ENCODE measurements at regions not wholly inside any gene's neighbourhood (a gene's known extent, or its start where the extent isn't known, plus 50 kb on each side); places are given as distances from the start of the nearest gene placed in this dataset.

DNA sequence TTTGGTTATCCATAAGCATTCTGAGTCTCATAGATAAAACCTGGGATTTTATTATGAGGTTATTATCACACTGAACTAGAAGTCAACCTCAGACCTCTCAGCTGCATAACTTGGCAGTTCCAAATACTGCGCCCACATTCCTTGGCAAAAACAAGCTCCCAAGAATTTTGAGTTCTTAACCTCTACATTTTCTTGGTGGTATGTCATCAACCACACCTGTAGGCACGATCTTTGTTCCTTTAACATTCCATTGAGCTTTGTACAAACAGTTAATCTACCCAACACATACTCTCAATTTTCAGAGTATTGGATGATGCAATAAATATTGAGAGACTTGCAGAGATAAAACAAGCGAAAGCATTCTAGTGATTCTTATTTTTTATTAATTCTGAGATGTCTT lies 371.8 kb upstream of the PRICKLE1 start:
- DNase-seq (ENCODE audit: low spot score): peak; percentile 99

DNA sequence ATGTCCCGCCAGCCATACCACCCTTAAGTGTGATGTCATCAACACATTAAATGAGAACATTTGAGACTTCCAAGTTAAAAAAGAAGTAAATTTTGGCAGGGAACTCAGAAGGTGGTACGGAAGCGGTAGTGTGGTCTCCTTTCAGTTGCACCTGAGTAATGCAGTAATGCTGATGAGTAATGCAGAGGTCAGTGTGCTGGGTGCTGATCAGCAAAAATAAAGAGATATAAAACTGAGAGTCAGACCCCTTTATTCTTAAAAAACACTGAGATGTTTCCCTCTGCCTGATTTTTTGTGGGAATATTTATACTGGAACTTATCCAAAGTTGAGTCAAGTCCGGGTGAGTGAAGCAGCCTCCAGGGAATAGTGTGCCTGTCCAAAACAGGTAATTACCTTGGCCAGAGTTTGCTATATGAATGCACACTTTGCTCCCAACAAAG lies 370.6 kb upstream of the PRICKLE1 start:
- peak; percentile 96 for DNase-seq (ENCODE audit: low spot score)

DNA sequence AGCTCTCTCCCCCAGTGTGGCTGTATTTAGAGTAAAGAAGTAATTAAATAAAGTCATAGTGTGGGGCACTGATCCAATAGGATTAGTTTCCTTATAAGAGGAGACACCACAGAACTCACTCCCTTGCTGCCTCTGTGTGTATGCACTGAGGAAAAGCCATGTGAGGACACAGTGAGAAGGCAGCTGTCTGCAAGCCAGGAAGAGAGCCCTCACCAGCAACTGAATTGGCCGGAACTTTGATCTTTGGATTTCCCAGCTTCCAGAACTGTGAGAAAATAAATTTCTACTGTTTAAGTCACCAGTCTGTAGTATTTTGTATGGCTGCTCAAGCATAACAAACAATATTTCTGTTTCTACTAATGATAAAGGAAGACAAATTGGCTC lies 368.7 kb upstream of the PRICKLE1 start:
- DNase-seq (ENCODE audit: low spot score): peak; percentile 83

DNA sequence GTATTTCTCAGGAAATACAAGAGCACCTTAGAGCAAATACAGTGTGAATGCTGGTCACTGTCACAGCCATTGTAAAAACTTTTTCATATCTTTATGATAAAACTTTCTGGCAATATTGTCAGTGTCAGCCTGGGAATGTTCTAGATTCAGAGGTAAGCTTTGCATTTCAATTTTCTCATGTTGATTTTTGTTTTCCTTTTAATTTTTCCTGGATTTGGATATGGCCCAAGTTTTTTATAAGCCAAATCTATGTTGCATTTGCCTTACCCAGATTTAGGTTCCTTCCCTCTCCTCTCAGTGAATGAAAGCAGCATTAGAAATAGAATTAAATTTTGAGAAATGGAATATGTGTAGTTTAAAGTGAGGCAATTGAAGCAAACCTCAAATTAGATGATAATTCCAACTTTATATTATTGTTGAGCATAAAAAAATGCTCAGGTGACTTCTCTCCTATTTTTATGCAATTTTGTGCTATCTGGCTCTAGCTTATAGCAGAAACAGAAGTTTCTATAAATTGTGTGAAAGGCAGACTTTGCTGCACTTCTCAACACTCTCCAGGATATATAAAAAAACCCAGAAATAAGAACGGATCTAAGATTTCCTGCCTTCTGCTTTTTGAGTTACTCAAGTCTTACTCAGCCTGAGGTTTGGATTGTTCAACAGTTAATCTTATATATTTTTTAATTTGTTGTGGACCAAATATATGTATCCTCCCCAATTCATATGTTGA lies 368.2 kb upstream of the PRICKLE1 start:
- no peak for DNase-seq (ENCODE audit: low spot score)

DNA sequence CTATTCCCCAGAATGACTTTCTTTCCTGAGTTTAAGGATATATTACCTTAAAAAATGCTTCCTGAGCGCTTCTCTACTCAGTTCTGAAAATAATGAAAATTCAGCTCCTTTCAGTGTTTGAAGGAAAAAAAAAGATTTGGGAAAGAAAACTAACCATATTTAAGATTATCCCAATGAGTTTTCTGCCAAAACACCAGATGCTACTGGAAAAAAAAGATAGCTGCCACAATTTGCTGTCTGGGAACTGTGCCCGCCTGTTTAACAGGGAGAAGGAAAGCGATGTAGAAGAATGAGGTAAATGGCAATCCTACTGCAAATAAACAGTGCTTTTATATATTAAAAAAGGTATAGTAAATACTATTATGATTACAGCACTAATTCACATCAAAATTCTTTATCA lies 367.6 kb upstream of the PRICKLE1 start:
- no peak for DNase-seq (ENCODE audit: low spot score)

DNA sequence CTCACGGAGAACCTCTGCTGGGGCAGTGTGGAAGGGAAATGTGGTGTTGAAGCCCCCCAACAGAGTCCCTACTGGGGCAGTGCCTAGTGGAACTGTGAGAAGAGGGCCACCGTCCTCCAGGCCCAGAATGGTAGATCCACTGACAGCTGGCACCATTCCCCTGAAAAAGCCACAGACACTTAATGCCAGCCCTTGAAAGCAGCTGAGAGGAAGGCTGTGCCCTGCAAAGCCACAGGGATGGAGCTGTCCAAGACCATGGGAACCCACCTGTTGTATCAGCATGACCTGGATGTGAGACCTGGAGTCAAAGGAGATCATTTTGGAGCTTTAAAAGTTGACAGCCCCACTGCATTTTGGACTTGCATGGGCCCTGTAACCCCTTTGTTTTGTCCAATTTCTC lies 363.5 kb upstream of the PRICKLE1 start:
- no peak for DNase-seq (ENCODE audit: low spot score)

DNA sequence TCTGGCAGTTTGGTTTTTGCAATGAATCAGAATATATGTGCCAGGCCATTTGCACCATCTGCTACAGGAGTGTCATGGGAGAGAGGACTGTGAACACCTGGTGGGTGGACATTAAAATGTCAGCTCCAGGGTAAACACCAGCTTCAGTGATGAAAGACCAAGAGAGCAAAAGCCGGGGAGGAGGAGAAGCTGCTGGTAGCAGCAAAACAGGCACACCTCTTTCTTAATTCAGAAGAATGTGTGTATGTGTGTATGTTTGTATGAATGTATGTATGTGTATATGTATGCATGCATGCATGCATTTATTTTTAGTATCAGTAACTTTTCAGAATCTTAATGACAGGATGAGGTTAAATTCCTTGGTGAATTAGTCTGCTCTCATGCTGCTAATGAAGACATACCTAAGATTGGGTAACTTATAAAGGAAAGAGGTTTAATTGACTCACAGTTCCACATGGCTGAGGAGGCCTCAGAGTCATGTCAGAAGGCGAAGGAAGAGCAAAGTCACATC lies 357.4 kb upstream of the PRICKLE1 start:
- peak; percentile 59 for DNase-seq (ENCODE audit: low spot score)

DNA sequence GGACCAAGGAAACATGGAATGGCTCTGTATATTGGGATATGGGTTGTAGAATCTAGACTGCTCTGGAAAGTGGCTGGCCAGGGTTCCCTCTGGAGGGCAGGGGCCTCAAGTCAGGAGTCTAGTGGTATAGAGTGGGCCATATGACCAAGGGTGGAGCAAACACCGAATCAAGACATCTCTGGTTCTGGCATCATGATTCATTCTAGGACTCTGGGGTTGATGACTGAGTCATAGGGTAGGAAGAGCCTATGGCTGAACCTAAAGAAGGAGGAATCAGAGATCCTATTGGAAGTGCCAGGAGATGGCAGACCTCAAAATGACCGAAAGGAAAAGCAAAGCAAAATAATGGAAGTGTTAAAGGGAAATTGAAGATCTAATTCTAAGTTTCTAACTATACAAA lies 356.4 kb upstream of the PRICKLE1 start:
- DNase-seq (ENCODE audit: low spot score): no peak

DNA sequence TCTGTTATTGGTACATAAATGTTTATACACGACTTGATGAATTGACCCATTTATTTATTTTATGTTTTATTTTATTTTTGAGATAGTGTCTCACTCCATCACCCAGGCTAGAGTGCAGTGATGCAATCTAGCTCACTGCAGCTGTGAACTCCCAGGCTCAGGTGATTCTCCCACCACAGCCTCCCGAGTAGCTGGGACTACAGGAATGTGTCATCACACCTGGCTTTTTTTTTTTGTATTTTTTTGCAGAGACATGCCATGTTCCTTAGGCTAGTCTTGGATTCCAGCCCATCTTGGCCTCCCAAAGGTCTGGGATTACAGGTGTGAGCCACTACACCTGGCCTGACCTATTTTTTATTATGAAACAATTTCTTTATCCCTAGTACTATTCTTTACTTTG lies 355.0 kb upstream of the PRICKLE1 start:
- DNase-seq (ENCODE audit: low spot score): no peak

DNA sequence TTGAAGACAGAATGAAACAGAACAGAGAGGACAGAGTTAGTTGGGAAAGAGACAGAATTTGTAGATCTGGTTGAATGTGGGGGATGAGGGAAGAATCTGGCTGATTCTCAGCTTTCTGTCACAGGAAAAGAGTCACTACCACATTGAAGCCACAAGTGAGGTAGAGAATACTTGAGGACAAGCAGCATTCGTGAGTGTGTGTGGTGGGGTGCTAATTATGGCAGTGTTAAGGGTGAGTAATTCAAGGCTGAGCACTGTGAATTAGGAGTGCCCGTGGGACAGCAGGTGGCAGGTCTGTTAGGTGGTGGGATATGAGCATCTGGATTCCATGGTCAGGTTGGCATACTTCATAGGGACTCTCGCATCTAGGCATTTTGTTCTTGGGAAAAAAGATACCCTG lies 347.4 kb upstream of the PRICKLE1 start:
- peak; percentile 38 for DNase-seq (ENCODE audit: low spot score)

DNA sequence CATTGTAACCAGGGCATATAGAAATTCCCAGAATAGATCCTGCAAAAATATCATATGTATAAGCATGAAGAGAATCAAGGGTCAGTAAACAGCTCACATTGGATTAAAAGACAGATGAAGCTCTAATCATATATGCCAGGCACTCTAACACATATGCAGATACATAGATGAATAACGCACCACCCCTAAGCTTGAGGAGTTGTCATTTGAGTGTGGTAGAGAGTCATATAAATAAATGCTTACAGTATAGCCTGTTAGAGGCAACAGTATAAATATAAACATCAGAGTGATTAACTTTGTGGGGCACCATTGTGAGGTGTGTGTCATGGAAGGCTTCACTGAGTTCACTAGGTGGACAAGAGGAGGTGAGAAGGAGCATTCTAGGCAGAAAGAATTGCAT lies 346.7 kb upstream of the PRICKLE1 start:
- no peak for DNase-seq (ENCODE audit: low spot score)

DNA sequence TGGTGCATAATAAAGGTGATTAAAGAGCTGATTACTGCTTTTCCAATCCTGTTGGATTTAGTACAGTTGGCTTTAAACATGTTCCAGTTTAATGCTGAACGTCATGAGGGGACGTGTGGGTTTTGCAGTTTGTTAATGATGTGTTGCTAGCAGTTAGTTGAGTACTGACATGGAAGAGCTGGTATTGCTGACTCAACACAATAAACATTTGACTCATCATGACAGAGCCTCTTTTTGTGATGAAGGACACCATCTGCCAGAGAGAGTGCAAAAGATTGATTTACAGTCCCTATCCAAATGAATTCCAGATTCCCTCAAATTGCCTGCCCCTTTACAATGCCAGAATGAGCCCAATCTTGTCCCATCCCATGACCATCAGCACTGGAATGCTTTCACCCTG lies 346.2 kb upstream of the PRICKLE1 start:
- DNase-seq (ENCODE audit: low spot score): peak; percentile 62

DNA sequence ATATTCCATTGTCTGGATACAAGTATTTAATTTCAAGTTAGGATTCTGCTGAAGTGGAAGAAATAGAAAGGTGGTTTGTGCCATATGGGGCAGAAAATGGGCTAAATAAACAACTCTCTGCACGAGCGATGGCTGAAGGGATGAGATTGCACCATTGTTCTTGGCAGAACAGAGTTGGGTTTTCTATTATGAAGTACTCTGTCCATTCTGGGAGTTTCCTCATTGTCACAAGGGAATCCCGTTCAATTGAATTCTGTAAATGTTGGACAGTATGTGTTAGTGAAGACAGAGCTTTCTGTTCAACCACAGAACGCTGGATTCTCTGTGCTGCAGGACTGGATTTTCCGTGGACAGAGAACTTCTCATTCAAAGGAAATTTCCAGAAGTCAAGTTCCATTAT lies 345.5 kb upstream of the PRICKLE1 start:
- DNase-seq (ENCODE audit: low spot score): no peak

DNA sequence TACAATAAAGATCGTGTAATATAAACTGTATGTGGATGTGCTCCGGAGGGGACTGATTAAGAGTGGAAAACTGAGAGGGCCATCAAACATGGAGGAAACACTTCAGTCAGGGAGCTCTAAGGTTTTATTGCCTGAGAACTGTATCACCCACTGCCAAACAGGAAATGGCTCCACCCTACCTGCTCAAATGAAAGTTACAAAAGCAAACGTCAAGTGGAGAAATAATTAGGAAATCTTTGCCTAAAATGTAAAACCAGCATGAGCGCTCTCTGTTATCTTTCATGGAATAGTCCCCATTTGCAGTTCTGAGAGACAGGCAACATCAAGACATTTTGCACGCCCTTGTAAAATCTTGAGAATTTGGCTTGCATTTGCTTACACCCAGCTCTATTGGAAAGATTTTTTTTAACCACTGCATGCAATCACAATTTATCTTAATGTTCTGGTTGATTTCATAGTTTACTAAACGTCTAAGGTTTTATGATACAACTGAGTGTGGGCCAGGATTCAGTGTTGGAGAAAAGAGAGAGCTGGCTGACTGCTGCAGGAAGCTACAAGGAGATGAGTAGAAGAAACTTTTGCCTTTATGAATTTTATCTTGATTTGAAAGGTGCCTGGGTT lies 344.0 kb upstream of the PRICKLE1 start:
- no peak for DNase-seq (ENCODE audit: low spot score)

DNA sequence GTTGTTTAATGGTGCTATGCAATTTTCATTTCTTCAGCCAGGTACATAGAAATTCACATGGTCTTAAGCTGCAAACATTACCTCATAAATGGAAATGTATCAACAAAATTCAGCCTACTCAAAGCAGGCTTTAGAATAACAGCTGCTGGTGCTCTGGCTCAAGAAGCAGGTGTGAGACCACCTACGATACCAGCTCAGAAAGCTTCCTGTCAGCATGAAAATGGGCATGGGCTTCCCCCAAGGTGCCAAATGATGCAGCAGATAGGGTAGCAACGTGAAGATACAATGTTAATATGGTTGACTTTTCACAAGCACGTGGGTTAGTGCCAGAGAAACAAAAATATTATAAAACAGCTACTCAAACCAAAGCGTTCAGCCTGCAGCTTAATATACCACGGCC lies 343.4 kb upstream of the PRICKLE1 start:
- DNase-seq (ENCODE audit: low spot score): no peak

DNA sequence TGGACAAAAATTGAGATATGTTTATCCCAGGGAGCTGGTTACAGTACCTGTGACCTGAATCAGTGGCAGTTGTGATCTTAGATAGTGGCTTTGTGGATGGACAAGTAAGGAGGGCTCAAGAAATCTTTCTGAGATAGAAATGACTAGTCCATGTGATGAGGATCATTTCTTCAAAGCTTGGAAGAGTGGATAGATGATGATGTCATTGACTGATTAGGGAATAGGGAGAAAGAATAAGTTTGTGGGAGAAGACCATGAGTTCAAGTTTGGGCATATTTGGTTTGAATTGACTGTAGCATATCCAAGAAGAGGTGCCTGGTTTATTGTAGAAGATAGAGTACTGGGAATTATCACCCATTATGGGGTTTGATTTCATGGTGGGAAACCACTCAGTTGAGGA lies 336.7 kb upstream of the PRICKLE1 start:
- no peak for DNase-seq (ENCODE audit: low spot score)

DNA sequence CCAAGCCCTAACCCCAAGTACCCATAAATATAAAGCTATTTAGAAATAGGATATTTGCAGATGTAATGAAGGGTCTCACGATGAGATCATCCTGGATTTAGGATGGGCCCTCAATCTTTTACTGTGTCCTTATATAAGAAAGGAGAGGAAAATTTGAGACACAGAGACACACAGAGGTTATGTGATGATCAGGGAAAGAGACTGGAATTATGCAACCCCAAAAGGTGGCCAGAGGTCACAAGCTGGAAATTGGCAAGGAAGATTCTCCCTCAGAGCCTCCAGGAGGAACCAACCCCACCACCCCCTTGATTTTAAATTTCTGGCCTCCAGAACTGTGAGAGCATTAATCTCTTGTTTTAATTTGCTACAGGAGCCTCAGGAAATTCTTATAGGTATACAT lies 334.9 kb upstream of the PRICKLE1 start:
- no peak for DNase-seq (ENCODE audit: low spot score)

DNA sequence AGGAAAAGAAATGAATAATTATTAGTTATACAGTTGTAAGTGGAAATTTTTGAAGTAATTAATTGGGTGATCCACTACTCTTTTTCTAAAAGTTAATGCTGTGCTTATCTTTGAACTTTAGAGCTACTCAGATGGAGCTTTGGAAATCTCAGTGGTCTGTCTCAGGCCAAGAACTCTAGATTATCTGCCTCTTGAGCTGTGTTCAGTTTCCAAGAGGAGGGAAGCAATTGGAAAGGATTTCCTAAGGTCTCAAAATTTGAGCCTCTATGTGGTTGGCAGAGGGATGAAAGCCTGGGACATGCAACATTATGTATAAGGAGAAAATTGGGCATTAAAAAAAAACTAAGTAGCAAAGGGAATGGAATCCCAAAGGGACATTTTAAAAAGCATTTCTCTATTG lies 334.0 kb upstream of the PRICKLE1 start:
- DNase-seq (ENCODE audit: low spot score): no peak

DNA sequence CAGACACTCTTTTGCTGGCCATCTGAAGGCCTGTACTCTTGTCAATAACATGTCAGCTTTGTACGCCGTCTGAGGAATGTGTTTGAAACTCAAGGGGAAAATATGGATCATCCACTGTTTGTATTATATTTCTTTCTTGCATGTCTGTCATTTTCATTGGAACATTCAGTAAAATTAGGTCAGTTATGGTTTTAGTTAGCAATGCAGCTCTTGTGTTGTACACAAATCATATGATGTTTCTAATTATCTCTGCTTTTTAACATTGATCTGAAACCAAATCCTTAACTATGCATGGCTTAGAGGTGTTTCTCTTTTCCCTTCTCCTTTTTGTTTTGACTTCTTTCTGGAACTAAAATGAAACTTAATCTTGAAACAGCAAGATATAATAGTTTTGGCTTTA lies 333.6 kb upstream of the PRICKLE1 start:
- DNase-seq (ENCODE audit: low spot score): no peak

DNA sequence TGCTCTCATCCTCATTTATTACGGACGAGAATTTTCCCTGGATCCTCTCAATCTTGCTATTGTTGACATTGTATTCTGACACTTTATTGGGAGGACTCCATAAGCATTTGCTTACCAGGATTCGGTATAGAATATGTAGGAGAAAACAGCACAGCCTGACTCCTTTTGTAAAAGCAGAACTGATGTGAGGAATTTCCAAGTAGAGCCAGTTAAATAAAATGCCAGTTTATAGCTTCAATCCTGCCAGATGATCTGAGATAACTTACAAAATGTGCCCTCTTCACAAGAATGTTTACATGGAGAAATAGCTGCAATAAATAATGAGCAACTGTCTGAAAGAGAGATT lies 332.9 kb upstream of the PRICKLE1 start:
- no peak for DNase-seq (ENCODE audit: low spot score)

DNA sequence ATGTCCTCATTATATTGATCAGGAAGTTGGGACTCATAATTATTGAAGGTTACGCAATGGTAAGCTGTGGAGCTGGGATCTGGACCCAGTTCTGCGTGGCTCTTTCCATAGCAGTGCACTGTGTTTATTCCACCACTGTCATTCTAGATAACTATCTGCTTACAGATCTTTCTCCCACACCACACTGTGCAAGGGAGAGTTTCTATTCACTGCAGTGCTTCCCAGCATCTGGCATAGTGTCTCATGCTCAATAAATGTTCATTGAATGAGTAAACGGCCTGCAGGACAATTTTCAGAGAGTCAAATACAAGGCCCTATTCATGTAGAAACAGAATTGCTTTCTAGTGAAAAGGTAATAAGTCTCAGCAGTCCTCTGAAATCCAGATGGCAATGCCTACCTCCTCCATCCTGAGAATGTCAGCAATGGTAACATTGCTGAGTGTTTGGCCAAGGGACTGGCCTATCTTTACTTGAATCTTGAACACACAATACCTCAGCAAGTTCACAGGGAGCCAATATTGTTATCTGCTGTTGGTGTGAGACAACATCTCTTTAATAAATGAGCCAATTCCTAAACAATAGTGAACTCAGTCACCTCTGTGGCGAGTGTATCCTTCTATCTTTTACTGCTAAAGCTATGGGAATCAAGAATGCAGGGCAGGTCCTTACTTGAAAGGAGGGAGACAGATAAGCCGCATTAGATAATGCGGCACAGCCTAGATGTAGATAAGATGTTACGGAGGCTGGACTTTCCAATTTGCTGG lies 332.4 kb upstream of the PRICKLE1 start:
- peak; percentile 37 for DNase-seq (ENCODE audit: low spot score)

DNA sequence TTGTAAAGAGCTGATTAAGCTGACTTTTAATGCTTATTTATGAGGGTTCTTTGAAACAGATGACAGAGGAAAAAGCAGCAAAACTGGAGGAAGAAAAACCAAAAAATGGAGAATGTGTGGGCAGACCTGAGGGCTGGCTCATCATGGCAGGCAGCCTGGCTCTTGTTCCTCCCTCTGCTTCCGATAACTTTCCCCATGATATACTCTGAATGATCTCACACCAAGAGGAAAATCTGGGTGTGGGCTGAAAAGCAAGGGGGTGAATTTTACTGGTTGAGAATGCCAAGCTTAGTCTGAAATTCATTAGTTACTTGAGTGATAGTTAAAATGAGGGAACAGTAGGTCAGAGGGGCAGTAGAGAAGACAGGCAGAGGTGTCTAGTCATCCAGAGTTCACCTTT lies 330.1 kb upstream of the PRICKLE1 start:
- no peak for DNase-seq (ENCODE audit: low spot score)

DNA sequence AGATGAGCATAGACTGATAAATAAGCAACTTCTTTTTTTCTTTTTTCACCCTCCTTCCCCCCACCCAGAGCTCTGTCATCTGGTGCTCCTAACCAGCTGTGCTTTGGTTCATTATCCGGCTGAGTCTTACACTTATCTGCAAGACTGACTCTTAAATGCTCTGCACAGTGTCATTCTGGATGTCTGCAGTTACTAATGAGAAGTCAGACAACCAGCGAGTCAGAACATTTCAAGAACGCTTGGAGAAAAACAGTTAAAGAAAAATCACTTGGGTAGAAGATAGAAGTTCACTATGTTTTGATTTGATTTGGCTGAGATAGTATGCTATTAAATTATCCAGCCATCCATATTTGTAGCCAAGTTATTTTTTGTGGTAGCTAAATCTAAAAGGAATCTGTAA lies 328.9 kb upstream of the PRICKLE1 start:
- DNase-seq (ENCODE audit: low spot score): peak; percentile 73

Measured in kidney tubule cell (primary cell).